Omental fat pad (tissue), 3 donors: ENCODE measurements at regions not wholly inside any gene's neighbourhood (a gene's known extent, or its start where the extent isn't known, plus 50 kb on each side); places are given as distances from the start of the nearest gene placed in this dataset.

ENCODE experiments used
- ATAC-seq: fragments of 150-250 bp; one replicate; pipeline ENCODE4 v1.9.1; 2016; ENCODE audit warnings: mild to moderate bottlenecking, moderate library complexity; ENCODE audit not compliant: low FRiP score
- DNase-seq: peaks from one replicate; pipeline ENCODE4 v3.0.0-alpha.2; 2019; ENCODE audit warnings: low spot score
- CTCF ChIP-seq, 3 donors: fragments of 450-650 bp; IDR thresholded peaks; one replicate each; pipeline ENCODE4 v1.5.1; 2016 to 2017; ENCODE audit warnings: antibody characterized with exemption in 3 of 3, mild to moderate bottlenecking in 3 of 3, moderate library complexity in 2 of 3

DNA sequence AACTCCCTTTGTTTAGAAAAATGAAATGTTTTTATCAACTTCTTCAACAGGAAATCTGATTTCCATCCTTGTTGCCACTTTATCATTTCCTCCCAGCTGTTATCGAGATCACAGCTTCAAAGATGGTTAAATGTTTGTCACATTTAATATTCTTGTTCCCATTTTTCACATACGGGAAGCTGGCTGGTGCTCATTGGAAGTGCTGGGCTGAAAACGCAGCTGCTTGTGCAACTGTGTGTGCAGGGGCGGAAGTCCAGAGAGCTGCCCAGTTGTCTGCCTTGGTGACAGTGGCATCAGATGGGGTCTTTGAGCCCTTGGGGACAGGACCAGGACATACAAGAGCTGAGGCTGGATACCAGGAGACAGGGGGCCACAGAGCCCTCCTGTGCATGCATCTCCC, 549.2 kb upstream of the CDH11 start:
- ATAC-seq (no peak), DNase-seq (no peak)
- no peak for TF ChIP-seq CTCF (IDR thresholded peaks at IDR 0.05)

DNA sequence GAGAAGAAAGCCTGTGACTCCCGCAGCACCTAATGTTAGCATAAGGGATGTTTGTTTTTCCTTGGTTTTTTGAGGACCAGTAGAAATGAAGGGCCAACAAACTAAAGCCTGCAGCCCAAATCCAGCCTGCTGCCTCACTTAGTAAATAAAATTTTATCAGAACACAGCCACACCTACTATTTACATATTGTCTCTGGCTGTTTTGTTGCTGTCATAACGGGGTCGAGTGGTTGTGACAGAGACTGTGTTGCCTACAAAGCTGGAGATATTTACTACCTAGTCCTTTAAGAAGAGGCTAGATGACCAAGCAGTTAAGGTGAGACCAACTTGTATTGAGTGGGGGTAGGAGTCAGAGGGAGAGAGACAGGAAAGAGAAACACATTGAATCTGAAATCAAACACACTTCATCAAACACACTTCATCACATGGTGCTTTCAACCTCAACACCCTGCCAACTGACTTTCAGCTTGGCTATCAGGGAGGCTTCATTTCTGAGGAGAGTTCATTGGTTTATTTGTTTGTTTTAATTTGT, 546.3 kb upstream of the CDH11 start:
- no peak for ATAC-seq
- no peak for DNase-seq
- no peak for TF ChIP-seq CTCF (IDR thresholded peaks at IDR 0.05)

- ATAC-seq (no peak), DNase-seq (no peak)
- TF ChIP-seq CTCF (IDR thresholded peaks at IDR 0.05) = no peak
Observed at GRCh38 chr16:65667011-65667578, 545.2 kb upstream of the CDH11 start.

DNA sequence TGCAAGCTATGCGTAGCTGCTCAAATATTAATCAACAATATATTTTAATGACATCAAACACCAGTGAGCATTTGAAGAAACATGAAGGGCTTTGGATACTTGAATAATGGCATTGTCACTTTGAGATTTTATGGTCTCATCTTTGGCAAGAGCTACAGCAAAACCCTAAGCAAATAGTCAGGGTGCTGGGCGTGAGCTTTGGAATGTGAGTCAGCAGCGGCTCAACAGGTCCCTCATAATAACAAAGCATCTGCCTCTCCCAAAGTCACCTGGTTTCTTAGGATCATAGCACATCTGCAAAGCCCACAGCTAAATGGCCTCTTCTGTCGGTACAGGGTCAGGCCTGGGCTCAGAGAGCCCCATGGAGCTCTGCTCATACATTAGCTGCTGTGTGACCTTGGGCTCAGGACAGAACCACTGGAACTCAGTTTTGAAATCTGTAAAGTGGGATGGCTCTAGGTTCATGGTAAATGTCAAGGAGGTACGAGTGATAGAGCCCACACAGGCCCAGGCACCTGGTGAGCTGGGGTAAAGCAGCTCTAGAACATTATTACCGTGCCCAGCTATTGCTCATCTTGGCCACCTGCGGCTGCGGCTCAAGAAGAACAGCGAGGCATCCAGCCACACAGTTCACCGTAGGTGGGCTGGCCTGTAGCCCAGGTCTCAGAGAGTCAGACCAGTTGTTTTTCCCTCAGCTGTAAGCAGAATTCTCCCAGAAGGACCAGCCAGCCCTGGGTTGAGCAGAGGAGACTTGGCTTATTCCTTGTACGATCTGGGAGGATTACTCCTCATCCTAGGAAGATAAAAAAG, 544.5 kb upstream of the CDH11 start:
- ATAC-seq = peak; percentile 75
- no peak for DNase-seq

DNA sequence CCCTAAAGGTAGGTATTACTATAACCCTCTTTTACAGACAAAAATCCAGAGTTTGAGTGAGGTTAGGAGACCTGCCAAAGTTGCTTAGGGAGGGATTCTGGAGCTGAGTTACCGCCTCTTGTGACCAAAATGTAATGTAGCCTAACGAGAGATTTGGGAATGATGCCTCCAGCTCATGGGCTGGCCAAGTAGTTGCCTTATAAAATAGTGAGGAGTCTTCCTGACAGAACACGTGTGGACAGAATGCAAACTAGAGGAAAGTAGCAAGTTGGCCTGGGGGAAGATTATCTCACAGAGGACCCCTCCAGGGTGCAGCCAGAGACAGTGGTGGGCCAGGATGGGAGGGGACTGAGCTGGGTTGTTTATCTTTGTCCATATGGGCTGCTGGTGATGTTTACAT, 543.7 kb upstream of the CDH11 start:
- ATAC-seq (no peak), DNase-seq (no peak)
- TF ChIP-seq CTCF (IDR thresholded peaks at IDR 0.05) = no peak

More for the DNA sequence above, 544.5 kb upstream of the CDH11 start:
- TF ChIP-seq CTCF (IDR thresholded peaks at IDR 0.05) = no peak

GRCh38 chr16:65663774-65664173, 541.9 kb upstream of the CDH11 start:
- no peak for DNase-seq
- ATAC-seq = no peak
- TF ChIP-seq CTCF (IDR thresholded peaks at IDR 0.05) = no peak

GRCh38 chr16:65662256-65662655, 540.4 kb upstream of the CDH11 start:
- ATAC-seq = no peak
- DNase-seq = no peak
- TF ChIP-seq CTCF (IDR thresholded peaks at IDR 0.05) = no peak
